K562 (cell line): ENCODE measurements at regions not wholly inside any gene's neighbourhood (a gene's known extent, or its start where the extent isn't known, plus 50 kb on each side); places are given as distances from the start of the nearest gene placed in this dataset.

ENCODE experiments used
- ATAC-seq: fragments of 200-7000 bp; cut with Tn5 transposase; 3 replicates; pipeline ENCODE4 v1.9.1; 2020; ENCODE audit warnings: moderate library complexity
- BruUV-seq: library from RNA; stranded (reverse); fragments of 400-500 nt; replicated peaks from 2 replicates; lab custom pipeline; 2021; lab: Mats Ljungman, UMichigan
- CTCF ChIA-PET: fragments of 300-600 bp; formaldehyde crosslinking; extraction: SDS; loops from one replicate; lab custom pipeline; 2021; ENCODE audit warnings: low intra/inter-chr PET ratio; lab: Yijun Ruan, JAX
- POLR2A ChIA-PET: fragments of 300-600, 350-650 bp; sonication (Branson Sonifier 250); formaldehyde crosslinking; extraction: SDS; loops from one replicate; lab custom pipeline; 2021; ENCODE audit warnings: antibody characterized with exemption, inconsistent platforms; lab: Yijun Ruan, JAX
- DNase-seq, 4 experiments: peaks; one replicate each; pipeline versions ENCODE4 v3.0.0 to v3.0.0-alpha.2; 2011 to 2018; ENCODE audit warnings: low spot score in 3 of 4, mixed read lengths in 3 of 4; ENCODE audit errors: extremely low read depth in 1 of 4
- FAIRE-seq: peaks from 2 replicates; lab custom pipeline; 2011; peaks lifted over from hg19 to GRCh38; lab: Jason Lieb, UNC
- H2AFZ ChIP-seq: 2 replicates; pipeline ENCODE4 v1.6.0; 2011; ENCODE audit warnings: low read depth, low read length, control low read depth, inconsistent platforms
- H3K27ac ChIP-seq: fragments of 200-600 bp; 3 replicates; pipeline ENCODE4 v1.8.0; 2011; ENCODE audit warnings: low read depth, mild to moderate bottlenecking, control low read depth, inconsistent platforms, low read length, moderate library complexity, mixed read lengths; ENCODE audit errors: extremely low read depth
- H3K27me3 ChIP-seq, 2 experiments: fragments of 300-600 bp in 1 of 2; 2 replicates in 1 of 2; 3 replicates in 1 of 2; pipeline versions ENCODE4 v1.6.0 to v1.8.0; 2011; ENCODE audit warnings: inconsistent platforms in 2 of 2, low read length in 2 of 2, mild to moderate bottlenecking in 1 of 2, mixed read lengths in 1 of 2, moderate library complexity in 1 of 2; ENCODE audit not compliant: control insufficient read depth in 2 of 2, insufficient read depth in 2 of 2
- H3K36me3 ChIP-seq: fragments of 300-600 bp; 3 replicates; pipeline ENCODE4 v1.8.0; 2011; ENCODE audit warnings: mild to moderate bottlenecking, low read length, inconsistent platforms; ENCODE audit not compliant: control insufficient read depth, insufficient read depth
- H3K4me1 ChIP-seq, 2 experiments: fragments of 200-600 bp in 1 of 2; replicated peaks in 1 of 2; 2 replicates in 1 of 2; 3 replicates in 1 of 2; pipeline versions ENCODE4 v1.5.1 to v1.8.0; 2011; ENCODE audit warnings: inconsistent platforms in 2 of 2, low read length in 2 of 2, mild to moderate bottlenecking in 1 of 2, mixed read lengths in 1 of 2, moderate library complexity in 1 of 2; ENCODE audit not compliant: control insufficient read depth in 2 of 2, insufficient read depth in 2 of 2
- H3K4me2 ChIP-seq: 2 replicates; pipeline ENCODE4 v1.6.1; 2011; ENCODE audit warnings: low read length, control low read depth, inconsistent platforms, mixed read lengths; ENCODE audit not compliant: insufficient read depth
- H3K4me3 ChIP-seq: fragments of 200-600 bp; sonication (generic), shearing (Covaris generic); 2 replicates; pipeline ENCODE4 v1.5.1; 2016; ENCODE audit warnings: control low read depth, inconsistent platforms
- H3K79me2 ChIP-seq: fragments of 200-600 bp; 3 replicates; pipeline ENCODE4 v1.8.0; 2011; ENCODE audit warnings: low read length, inconsistent platforms; ENCODE audit not compliant: control insufficient read depth, insufficient read depth
- H3K9ac ChIP-seq, 2 experiments: 2 replicates each; pipeline versions ENCODE4 v1.6.0 to v1.6.1; 2011; ENCODE audit warnings: low read depth in 2 of 2, low read length in 2 of 2, control low read depth in 1 of 2, inconsistent platforms in 1 of 2, mild to moderate bottlenecking in 1 of 2, mixed read lengths in 1 of 2; ENCODE audit not compliant: insufficient read depth in 1 of 2
- H3K9me1 ChIP-seq: one replicate; pipeline ENCODE4 v1.6.0; 2011; ENCODE audit warnings: inconsistent platforms, mild to moderate bottlenecking, low read length, moderate library complexity; ENCODE audit not compliant: control insufficient read depth, insufficient read depth
- H3K9me3 ChIP-seq: replicated peaks from 2 replicates; pipeline ENCODE4 v1.5.1; 2011; ENCODE audit warnings: low read depth, low read length, inconsistent platforms; ENCODE audit not compliant: control insufficient read depth, insufficient read depth
- H4K20me1 ChIP-seq: replicated peaks from 2 replicates; pipeline ENCODE4 v1.6.1; 2011; ENCODE audit warnings: low read length, inconsistent platforms, mixed read lengths; ENCODE audit not compliant: control insufficient read depth, insufficient read depth
- CCNT2 ChIP-seq: IDR thresholded peaks from 2 replicates; pipeline ENCODE4 v1.6.1; 2011; ENCODE audit warnings: borderline replicate concordance, low read depth, mild to moderate bottlenecking, moderate library complexity, mixed read lengths, low read length; ENCODE audit not compliant: insufficient read length; ENCODE audit errors: extremely low read depth
- CHD2 ChIP-seq: IDR thresholded peaks from 2 replicates; pipeline ENCODE4 v1.6.1; 2011; ENCODE audit warnings: low read depth, low read length
- ETV6 ChIP-seq, 3 experiments: fragments of 150-350 bp in 1 of 3; sonication (generic) in 1 of 3; formaldehyde crosslinking in 1 of 3; IDR thresholded peaks; 2 replicates each; pipeline versions ENCODE4 v1.6.1 to v1.8.0; 2014 to 2022; ENCODE audit warnings: borderline replicate concordance in 2 of 3, low read depth in 2 of 3, antibody characterized with exemption in 1 of 3, low read length in 1 of 3, mild to moderate bottlenecking in 1 of 3, missing genetic modification reagents in 1 of 3
- GTF2A2 ChIP-seq: IDR thresholded peaks from 2 replicates; pipeline ENCODE4 v1.6.1; 2016; ENCODE audit warnings: mild to moderate bottlenecking, missing genetic modification characterization, missing compliant biosample characterization
- HMBOX1 ChIP-seq: sonication (generic); IDR thresholded peaks from 2 replicates; pipeline ENCODE4 v1.6.1; 2016
- NEUROD1 ChIP-seq: fragments of 150-350 bp; IDR thresholded peaks from 2 replicates; pipeline ENCODE4 v1.6.1; 2014; ENCODE audit warnings: borderline replicate concordance, low read length, low read depth; ENCODE audit not compliant: partially characterized antibody
- NRF1 ChIP-seq, 2 experiments: fragments of 450-650 bp; IDR thresholded peaks in 1 of 2; conservative IDR thresholded peaks in 1 of 2; 2 replicates each; pipeline ENCODE4 v1.6.1; 2014; ENCODE audit warnings: mild to moderate bottlenecking in 2 of 2
- PHF20 ChIP-seq: fragments of 450-650 bp; IDR thresholded peaks from 2 replicates; pipeline ENCODE4 v1.6.1; 2018; ENCODE audit not compliant: partially characterized antibody
- POLR2AphosphoS5 ChIP-seq: IDR thresholded peaks from 2 replicates; pipeline ENCODE4 v1.6.1; 2011; ENCODE audit warnings: mild to moderate bottlenecking, low read depth, low read length, moderate library complexity; ENCODE audit not compliant: control insufficient read depth, insufficient read depth
- RBM17 ChIP-seq: fragments of 200-400 bp; formaldehyde crosslinking; IDR thresholded peaks from 2 replicates; pipeline ENCODE4 v1.6.1; 2017; ENCODE audit warnings: low read depth, mild to moderate bottlenecking, low read length, borderline replicate concordance
- RBM34 ChIP-seq: fragments of 200-400 bp; formaldehyde crosslinking; IDR thresholded peaks from 2 replicates; pipeline ENCODE4 v1.6.1; 2018; ENCODE audit warnings: low read length, borderline replicate concordance; ENCODE audit not compliant: insufficient read depth
- RUNX1 ChIP-seq: sonication (generic); IDR thresholded peaks from 2 replicates; pipeline ENCODE4 v1.6.1; 2016; ENCODE audit warnings: antibody characterized with exemption, low read depth
- SMARCE1 ChIP-seq: fragments of 450-650 bp; IDR thresholded peaks from 2 replicates; pipeline ENCODE4 v1.7.1; 2016; ENCODE audit warnings: mild to moderate bottlenecking
- XRCC3 ChIP-seq: fragments of 450-650 bp; IDR thresholded peaks from 2 replicates; pipeline ENCODE4 v1.6.1; 2017; ENCODE audit warnings: mild to moderate bottlenecking, moderate library complexity
- ZNF696 ChIP-seq: fragments of 250-450 bp; sonication (Bioruptor Pico); conservative IDR thresholded peaks from 2 replicates; pipeline ENCODE4 v1.4.0; 2020; ENCODE audit warnings: mild to moderate bottlenecking, moderate library complexity
- WGBS: fragments of 100-300 bp; shearing (Covaris generic); methylation state at CpG from one replicate; pipeline ENCODE4 v1.1.6; 2016; ENCODE audit warnings: low coverage, mixed read lengths; ENCODE audit not compliant: insufficient coverage; ENCODE audit errors: missing lambda C conversion rate; 5-methylcytosine and 5-hydroxymethylcytosine counted together
- in situ Hi-C: fragments of 300-500 bp; cut with MboI; formaldehyde crosslinking; loops from 4 replicates; pipeline ENCODE4 v1.15.0; 2018; ENCODE audit warnings: inconsistent platforms, mixed read lengths
- intact Hi-C: fragments of 100-400 bp; cut with micrococcal nuclease; formaldehyde crosslinking; loops from 2 replicates; pipeline ENCODE4 v1.14.2; 2022
- TF ChIP-seq, protein P1 (sequence below): IDR thresholded peaks from 2 replicates; pipeline ENCODE4 v1.6.1; 2014; ENCODE audit warnings: antibody characterized with exemption
- TF ChIP-seq, protein P2 (sequence below): sonication (generic); formaldehyde crosslinking; IDR thresholded peaks from 2 replicates; pipeline ENCODE4 v1.8.1; 2023; ENCODE audit warnings: mild to moderate bottlenecking, missing genetic modification reagents
- TF ChIP-seq, protein P3 (sequence below): fragments of 450-650 bp; formaldehyde crosslinking; IDR thresholded peaks from 2 replicates; pipeline ENCODE4 v1.4.0; 2020; ENCODE audit warnings: mild to moderate bottlenecking, moderate library complexity

DNA sequence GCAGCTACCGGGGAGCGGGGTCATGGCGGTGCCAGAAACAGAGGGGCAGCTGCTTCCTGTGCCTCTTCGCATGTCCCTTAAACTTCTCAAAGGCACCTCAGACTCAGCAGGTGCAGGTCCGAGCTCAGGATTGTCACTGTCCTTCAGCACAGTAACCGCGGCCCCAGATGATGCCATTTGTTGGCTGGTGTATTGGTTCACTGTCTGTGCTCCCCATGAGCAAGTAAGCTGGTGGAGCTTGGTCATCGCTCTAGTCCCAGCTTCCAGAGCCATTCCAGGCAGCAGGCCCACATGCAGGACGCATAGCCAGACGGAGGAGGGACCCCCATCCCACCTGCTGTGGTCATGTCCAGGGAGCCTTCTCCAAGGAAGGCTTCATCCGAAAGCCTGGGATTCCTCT, 154.0 kb upstream of the AJAP1 start:
- ChIA-PET POLR2A (interaction anchor here (0.6 kb wide), 1 partner anchor 13 kb away, joined by 3 read pairs; no protein-coding TSS in a partner anchor), CTCF (no interaction called here)
- Histone ChIP-seq H3K4me3 (no peak overlapping the region), H3K79me2 (no peaks in the 10 kb centered on the region), H3K9ac (no peak overlapping the region), H3K4me1 (no peaks in the 10 kb centered on the region), H3K27ac (no peak overlapping the region), H2AFZ (no peak overlapping the region), H4K20me1 (no peaks in the 10 kb centered on the region), H3K9me1 (no peaks in the 10 kb centered on the region), H3K9me3 (no peaks in the 10 kb centered on the region; the same call in 1 of the 2 replicates), H3K27me3 (peaks cover 0 to 19% of the 10 kb centered on the region in 2 experiments; a peak in 2 of 5 replicates), H3K36me3 (no peaks in the 10 kb centered on the region), H3K4me2 (no peak overlapping the region)
- no peak for FAIRE-seq
- ATAC-seq, result no peak
- BruUV-seq, result no TSS peak
- intact Hi-C loops (no loop called here), in situ Hi-C loops (no loop called here)
- DNase-seq, result no peak
- under 1% methylated on average over 11 of the region's 11 CpGs for WGBS
- no peak for TF ChIP-seq RBM17
- no peak for TF ChIP-seq HMBOX1
- TF ChIP-seq NRF1 (conservative IDR thresholded peaks at IDR 0.05 in 1 of 2, IDR thresholded peaks at IDR 0.05 in 1 of 2), result no peak
- no peak for TF ChIP-seq NEUROD1
- no peak for TF ChIP-seq SMARCE1
- TF ChIP-seq GTF2A2 (tag), result no peak
- TF ChIP-seq, protein P1, sequence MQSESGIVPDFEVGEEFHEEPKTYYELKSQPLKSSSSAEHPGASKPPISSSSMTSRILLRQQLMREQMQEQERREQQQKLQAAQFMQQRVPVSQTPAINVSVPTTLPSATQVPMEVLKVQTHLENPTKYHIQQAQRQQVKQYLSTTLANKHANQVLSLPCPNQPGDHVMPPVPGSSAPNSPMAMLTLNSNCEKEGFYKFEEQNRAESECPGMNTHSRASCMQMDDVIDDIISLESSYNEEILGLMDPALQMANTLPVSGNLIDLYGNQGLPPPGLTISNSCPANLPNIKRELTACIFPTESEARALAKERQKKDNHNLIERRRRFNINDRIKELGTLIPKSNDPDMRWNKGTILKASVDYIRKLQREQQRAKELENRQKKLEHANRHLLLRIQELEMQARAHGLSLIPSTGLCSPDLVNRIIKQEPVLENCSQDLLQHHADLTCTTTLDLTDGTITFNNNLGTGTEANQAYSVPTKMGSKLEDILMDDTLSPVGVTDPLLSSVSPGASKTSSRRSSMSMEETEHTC, result no peak
- TF ChIP-seq PHF20, result no peak
- no peak for TF ChIP-seq XRCC3
- TF ChIP-seq RBM34, result no peak
- TF ChIP-seq POLR2AphosphoS5, result no peak
- TF ChIP-seq, protein P2, sequence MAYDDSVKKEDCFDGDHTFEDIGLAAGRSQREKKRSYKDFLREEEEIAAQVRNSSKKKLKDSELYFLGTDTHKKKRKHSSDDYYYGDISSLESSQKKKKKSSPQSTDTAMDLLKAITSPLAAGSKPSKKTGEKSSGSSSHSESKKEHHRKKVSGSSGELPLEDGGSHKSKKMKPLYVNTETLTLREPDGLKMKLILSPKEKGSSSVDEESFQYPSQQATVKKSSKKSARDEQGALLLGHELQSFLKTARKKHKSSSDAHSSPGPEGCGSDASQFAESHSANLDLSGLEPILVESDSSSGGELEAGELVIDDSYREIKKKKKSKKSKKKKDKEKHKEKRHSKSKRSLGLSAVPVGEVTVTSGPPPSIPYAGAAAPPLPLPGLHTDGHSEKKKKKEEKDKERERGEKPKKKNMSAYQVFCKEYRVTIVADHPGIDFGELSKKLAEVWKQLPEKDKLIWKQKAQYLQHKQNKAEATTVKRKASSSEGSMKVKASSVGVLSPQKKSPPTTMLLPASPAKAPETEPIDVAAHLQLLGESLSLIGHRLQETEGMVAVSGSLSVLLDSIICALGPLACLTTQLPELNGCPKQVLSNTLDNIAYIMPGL (CRISPR knock-in tag), result no peak
- TF ChIP-seq ZNF696, result no peak
- no peak for TF ChIP-seq CCNT2
- TF ChIP-seq RUNX1, result no peak
- TF ChIP-seq, protein P3, sequence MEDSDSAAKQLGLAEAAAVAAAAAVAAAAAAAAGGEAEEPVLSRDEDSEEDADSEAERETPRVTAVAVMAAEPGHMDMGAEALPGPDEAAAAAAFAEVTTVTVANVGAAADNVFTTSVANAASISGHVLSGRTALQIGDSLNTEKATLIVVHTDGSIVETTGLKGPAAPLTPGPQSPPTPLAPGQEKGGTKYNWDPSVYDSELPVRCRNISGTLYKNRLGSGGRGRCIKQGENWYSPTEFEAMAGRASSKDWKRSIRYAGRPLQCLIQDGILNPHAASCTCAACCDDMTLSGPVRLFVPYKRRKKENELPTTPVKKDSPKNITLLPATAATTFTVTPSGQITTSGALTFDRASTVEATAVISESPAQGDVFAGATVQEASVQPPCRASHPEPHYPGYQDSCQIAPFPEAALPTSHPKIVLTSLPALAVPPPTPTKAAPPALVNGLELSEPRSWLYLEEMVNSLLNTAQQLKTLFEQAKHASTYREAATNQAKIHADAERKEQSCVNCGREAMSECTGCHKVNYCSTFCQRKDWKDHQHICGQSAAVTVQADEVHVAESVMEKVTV (CRISPR knock-in tag), result no peak
- no peak for TF ChIP-seq ETV6 (IDR thresholded peaks at IDR 0.05; ENCODE audit: borderline replicate concordance in 1 of 2, low read depth in 2 of 2, low read length in 1 of 2)
- no peak for TF ChIP-seq ETV6 (CRISPR knock-in tag; IDR thresholded peaks at IDR 0.05; ENCODE audit: borderline replicate concordance)
- no peak for TF ChIP-seq CHD2
